Right renal cortex interstitium (tissue), 3 donors: ENCODE measurements at regions not wholly inside any gene's neighbourhood (a gene's known extent, or its start where the extent isn't known, plus 50 kb on each side); places are given as distances from the start of the nearest gene placed in this dataset.

Experiments used
- DNase-seq, 3 donors: peaks; one replicate each; pipeline ENCODE4 v3.0.0-alpha.2; 2013; ENCODE audit warnings: low read depth in 3 of 3, low spot score in 2 of 3

- no peak for DNase-seq
Measured at GRCh38 chr3:178233371-178234071, 302.7 kb upstream of the KCNMB2 start.

GRCh38 chr3:178236555-178237277, 299.5 kb upstream of the KCNMB2 start:
- no peak for DNase-seq

- no peak for DNase-seq
Measured at GRCh38 chr3:178238179-178238578, 298.1 kb upstream of the KCNMB2 start.

GRCh38 chr3:178244733-178245709, 291.2 kb upstream of the KCNMB2 start:
- DNase-seq: no peak

- no peak for DNase-seq
Measured at GRCh38 chr3:178246004-178246403, 290.2 kb upstream of the KCNMB2 start.

- no peak for DNase-seq
Measured at GRCh38 chr3:178255315-178255714, 280.9 kb upstream of the KCNMB2 start.

GRCh38 chr3:178257491-178257890, 278.7 kb upstream of the KCNMB2 start:
- DNase-seq: no peak

GRCh38 chr3:178258121-178258520, 278.1 kb upstream of the KCNMB2 start:
- no peak for DNase-seq

GRCh38 chr3:178259703-178260102, 276.5 kb upstream of the KCNMB2 start:
- no peak for DNase-seq

- DNase-seq: no peak
Measured at GRCh38 chr3:178260887-178261565, 275.2 kb upstream of the KCNMB2 start.

GRCh38 chr3:178263236-178263916, 272.9 kb upstream of the KCNMB2 start:
- DNase-seq: no peak

GRCh38 chr3:178267158-178267844, 268.9 kb upstream of the KCNMB2 start:
- no peak for DNase-seq

GRCh38 chr3:178270838-178271237, 265.4 kb upstream of the KCNMB2 start:
- DNase-seq: no peak

GRCh38 chr3:178271740-178272387, 264.4 kb upstream of the KCNMB2 start:
- DNase-seq: no peak

- DNase-seq: no peak
Measured at GRCh38 chr3:178272841-178273240, 263.4 kb upstream of the KCNMB2 start.

GRCh38 chr3:178274711-178275110, 261.5 kb upstream of the KCNMB2 start:
- DNase-seq: no peak

GRCh38 chr3:178275311-178275710, 260.9 kb upstream of the KCNMB2 start:
- DNase-seq: no peak

GRCh38 chr3:178275793-178276192, 260.4 kb upstream of the KCNMB2 start:
- DNase-seq: no peak

GRCh38 chr3:178277605-178278004, 258.6 kb upstream of the KCNMB2 start:
- DNase-seq: no peak
